Thymus (tissue), 11 donors: ENCODE measurements at regions not wholly inside any gene's neighbourhood (a gene's known extent, or its start where the extent isn't known, plus 50 kb on each side); places are given as distances from the start of the nearest gene placed in this dataset.

Source experiments
- DNase-seq, 9 donors: peaks; one replicate each; pipeline ENCODE4 v3.0.0-alpha.2; 2013; ENCODE audit warnings: low spot score in 9 of 9, low read depth in 6 of 9, missing footprints in 1 of 9
- H3K27ac ChIP-seq, 2 donors: one replicate each; pipeline ENCODE4 v1.5.1; 2013; ENCODE audit warnings: control low read depth in 1 of 2, low read depth in 1 of 2, low read length in 1 of 2, mild to moderate bottlenecking in 1 of 2, moderate library complexity in 1 of 2
- H3K27me3 ChIP-seq, 2 donors: one replicate each; pipeline ENCODE4 v1.5.1; 2013; ENCODE audit warnings: low read length in 1 of 2; ENCODE audit not compliant: control insufficient read depth in 2 of 2, insufficient read depth in 1 of 2
- H3K36me3 ChIP-seq, 2 donors: one replicate each; pipeline ENCODE4 v1.5.1; 2013; ENCODE audit warnings: low read length in 1 of 2, mild to moderate bottlenecking in 1 of 2, moderate library complexity in 1 of 2; ENCODE audit not compliant: control insufficient read depth in 2 of 2, insufficient read depth in 2 of 2
- H3K4me1 ChIP-seq, 2 donors: one replicate each; pipeline ENCODE4 v1.5.1; 2013; ENCODE audit warnings: low read length in 2 of 2; ENCODE audit not compliant: control insufficient read depth in 2 of 2, insufficient read depth in 2 of 2
- H3K4me3 ChIP-seq, 2 donors: one replicate each; pipeline ENCODE4 v1.5.1; 2013; ENCODE audit warnings: low read length in 2 of 2, control low read depth in 1 of 2, mild to moderate bottlenecking in 1 of 2
- H3K9me3 ChIP-seq, 2 donors: one replicate each; pipeline ENCODE4 v1.5.1; 2013; ENCODE audit warnings: low read length in 1 of 2, mild to moderate bottlenecking in 1 of 2; ENCODE audit not compliant: control insufficient read depth in 2 of 2, insufficient read depth in 1 of 2
- WGBS: extraction: QIAGEN DNeasy Blood & Tissue Kit; methylation state at CpG from one replicate; pipeline ENCODE4 v1.1.7; 2013; 5-methylcytosine and 5-hydroxymethylcytosine counted together
- donor health status: healthy.

DNA sequence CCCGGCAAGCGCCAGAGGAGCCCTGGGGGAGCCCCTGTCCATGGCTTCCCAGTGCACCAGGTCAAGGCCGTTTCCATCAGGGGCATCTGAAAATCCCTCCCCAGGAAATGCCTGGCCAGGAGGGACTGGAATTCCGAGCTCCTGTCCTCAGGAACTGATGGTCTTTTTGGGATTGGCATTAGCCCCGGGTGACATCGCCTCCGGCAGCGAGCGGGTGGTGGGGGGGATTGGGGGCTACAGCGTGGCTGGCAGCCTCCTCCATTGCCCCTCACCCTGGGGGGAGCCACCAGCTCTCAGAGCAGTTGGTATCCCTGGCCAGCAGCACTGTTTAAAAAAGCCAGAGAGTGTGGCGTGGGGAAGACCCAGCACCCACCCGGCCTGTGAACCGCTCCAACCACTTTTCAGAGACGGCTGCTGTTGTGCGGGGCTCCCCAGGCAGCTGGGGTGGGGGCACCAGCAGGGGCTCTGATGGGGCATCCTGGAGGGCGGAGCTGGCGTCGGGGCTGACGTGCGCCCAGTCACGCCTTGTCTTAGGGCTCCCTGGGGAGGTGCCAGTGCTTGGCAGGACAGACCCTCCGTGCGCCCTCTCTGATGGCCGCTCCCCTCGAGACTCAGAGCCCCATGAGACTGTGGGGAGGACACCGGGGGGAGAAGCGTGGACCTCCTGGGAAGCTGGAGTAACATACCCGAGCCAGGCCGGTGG is 62.9 kb upstream of the TTC34 start:
- no peaks in the 10 kb centered on the region for H3K4me1 ChIP-seq
- DNase-seq = no peak
- peaks cover 0 to 6% of the 10 kb centered on the region in 2 donors for H3K27me3 ChIP-seq
- no peak overlapping the region for H3K27ac ChIP-seq
- no peak overlapping the region for H3K4me3 ChIP-seq
- peaks cover 0 to 6% of the 10 kb centered on the region in 2 donors for H3K9me3 ChIP-seq
- H3K36me3 ChIP-seq = no peaks in the 10 kb centered on the region
- 80% methylated on average over 29 of the region's 29 CpGs for WGBS

DNA sequence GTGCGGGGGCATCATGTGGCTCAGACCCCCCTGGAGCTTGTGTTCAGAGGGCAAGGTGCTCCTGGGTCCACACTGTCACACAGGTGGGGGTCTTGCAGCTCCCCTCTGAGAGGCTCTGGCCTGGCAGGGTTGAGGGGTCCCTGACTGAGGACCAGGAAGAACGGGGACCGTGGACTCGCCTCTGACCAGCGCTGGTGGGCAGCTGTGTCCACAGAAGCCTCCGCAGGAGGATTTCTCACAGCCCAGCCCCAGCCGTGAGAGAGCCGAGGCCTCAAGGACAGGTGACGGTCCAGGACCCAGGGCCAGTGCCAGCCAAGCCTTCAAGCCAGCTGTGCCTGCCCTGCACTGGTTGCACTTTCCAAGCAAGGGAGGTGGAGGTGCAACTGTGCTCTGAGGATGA is 63.5 kb upstream of the TTC34 start:
- Histone ChIP-seq H3K27me3 (peaks cover 0 to 6% of the 10 kb centered on the region in 2 donors), H3K4me3 (no peak overlapping the region), H3K4me1 (no peaks in the 10 kb centered on the region), H3K36me3 (no peaks in the 10 kb centered on the region), H3K27ac (no peak overlapping the region), H3K9me3 (no peaks in the 10 kb centered on the region)
- WGBS = 97% methylated on average over 9 of the region's 9 CpGs
- DNase-seq = no peak

DNA sequence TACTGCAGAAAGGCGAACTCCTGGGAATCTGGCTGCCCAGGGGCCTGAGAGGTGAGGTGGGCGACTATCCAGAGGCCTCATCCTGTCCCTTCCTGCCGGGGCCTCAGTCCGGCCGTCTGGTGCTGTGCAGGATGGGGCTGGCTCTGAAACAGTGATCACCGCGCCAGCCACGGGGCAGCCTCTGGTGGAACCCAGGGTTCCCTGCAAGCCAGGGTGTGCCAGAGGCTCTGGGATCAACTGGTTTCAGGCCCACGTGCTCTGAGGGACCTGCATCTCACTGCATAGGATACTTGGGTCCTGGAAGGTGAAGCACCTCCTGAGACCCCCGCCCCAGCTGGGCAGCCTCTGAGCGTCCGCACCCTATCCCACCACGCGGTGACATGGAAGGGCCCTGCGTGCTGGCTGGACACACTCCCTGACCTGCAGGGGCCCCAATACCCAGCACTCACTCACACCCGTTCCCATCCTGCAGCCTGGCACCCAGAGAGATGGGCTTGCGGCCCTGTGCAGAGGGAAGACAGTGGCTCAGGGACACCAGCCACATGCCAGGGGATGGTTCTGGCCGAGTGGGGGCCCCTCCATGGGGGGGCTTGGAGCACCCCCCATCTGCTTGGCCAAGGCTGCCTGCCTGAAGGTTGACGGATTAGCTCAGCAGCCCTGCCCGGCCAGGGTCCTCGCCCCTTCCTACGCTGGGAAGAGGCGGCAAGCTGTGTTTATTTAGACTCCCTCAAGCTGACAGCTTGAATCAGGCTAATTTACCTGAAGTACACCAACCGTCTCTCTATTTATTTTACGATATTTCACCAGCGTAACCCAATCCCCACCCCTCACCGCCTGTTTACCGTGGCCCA is 64.3 kb upstream of the TTC34 start:
- H3K27me3 ChIP-seq = peaks cover 0 to 6% of the 10 kb centered on the region in 2 donors
- H3K4me1 ChIP-seq = no peaks in the 10 kb centered on the region
- H3K27ac ChIP-seq = no peak overlapping the region
- H3K4me3 ChIP-seq = no peak overlapping the region
- no peak for DNase-seq
- peaks cover 0 to 7% of the 10 kb centered on the region in 2 donors for H3K9me3 ChIP-seq
- WGBS = 92% methylated on average over 28 of the region's 28 CpGs
- H3K36me3 ChIP-seq = no peaks in the 10 kb centered on the region

DNA sequence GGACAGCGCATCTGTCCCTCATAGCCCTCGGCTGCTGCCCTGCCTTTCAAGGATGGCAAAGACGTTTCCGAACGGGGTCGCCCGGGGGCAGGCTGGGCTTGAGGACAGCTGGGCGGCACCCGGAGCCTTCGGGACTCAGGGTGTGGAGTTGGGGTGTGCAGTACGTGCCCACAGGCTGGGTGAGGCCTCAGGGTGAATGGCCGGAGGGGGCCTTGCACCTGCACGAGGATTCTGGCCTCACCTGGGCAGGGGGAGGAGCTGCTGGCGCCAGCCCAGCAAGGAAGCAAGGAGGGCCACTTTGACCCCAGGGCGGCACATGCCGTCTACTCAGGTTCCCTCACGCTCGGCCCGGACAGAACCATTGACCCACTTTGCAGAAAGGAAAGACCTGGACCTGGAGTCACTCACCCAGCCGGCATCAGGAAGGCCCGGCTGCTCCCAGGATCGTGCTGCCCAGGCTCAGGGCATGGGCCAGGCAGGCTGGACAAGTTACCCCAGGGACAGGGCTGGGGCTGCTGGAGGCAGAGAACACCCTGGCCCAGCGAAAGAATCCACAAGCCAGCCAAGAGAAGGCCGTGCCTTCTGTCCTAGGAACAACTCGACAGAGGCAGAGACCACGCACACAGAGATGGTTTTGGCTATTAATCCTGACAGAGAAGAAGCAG is 65.1 kb upstream of the TTC34 start:
- H3K9me3 ChIP-seq = peaks cover 0 to 15% of the 10 kb centered on the region in 2 donors
- no peaks in the 10 kb centered on the region for H3K36me3 ChIP-seq
- H3K4me1 ChIP-seq = no peaks in the 10 kb centered on the region
- H3K4me3 ChIP-seq = no peak overlapping the region
- 94% methylated on average over 26 of the region's 26 CpGs for WGBS
- no peak for DNase-seq
- H3K27ac ChIP-seq = no peak overlapping the region
- H3K27me3 ChIP-seq = peaks cover 0 to 6% of the 10 kb centered on the region in 2 donors

DNA sequence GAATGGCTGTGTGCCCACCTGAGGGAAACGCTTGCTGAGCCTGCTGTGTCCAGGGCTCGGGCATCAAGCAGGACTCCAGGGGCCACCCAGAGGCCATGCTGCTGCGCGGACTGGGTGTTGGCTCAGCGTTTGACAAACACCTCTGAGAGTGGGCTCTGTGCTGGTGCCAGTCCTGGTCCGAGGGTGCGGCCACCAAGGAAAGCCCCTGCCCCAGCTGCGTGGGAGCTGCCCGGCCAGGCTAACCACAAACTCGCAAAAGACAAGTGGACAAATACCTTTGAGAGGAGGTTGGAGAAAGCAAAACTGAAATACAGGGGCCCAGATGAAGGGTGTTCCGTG is 65.6 kb upstream of the TTC34 start:
- no peak overlapping the region for H3K4me3 ChIP-seq
- H3K27ac ChIP-seq = no peak overlapping the region
- H3K36me3 ChIP-seq = no peaks in the 10 kb centered on the region
- H3K4me1 ChIP-seq = no peaks in the 10 kb centered on the region
- H3K9me3 ChIP-seq = peaks cover 0 to 20% of the 10 kb centered on the region in 2 donors
- DNase-seq = no peak
- peaks cover 0 to 6% of the 10 kb centered on the region in 2 donors for H3K27me3 ChIP-seq
- WGBS = 93% methylated on average over 11 of the region's 11 CpGs

DNA sequence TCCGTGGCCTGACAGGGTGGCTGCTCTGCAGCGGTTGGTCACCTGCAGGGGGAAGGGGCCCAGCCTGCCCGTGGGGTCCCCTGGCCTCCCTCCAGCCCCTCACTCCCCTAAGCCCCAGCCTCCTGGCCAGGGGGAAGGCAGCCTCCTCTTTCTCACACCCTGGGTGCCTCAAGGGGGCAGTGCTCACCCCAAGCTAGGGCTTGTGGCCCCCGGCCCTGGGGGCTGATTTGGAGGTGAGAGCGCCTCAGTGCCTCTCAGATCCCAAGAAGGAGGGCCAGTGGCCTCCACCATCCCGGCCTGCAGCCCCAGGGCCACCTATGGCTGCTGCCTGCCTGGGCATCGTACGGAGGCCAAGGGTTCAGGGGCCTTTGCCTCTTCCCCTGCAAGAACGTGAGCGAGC is 66.4 kb upstream of the TTC34 start:
- 81% methylated on average over 10 of the region's 10 CpGs for WGBS
- H3K4me3 ChIP-seq = no peak overlapping the region
- H3K27me3 ChIP-seq = peaks cover 0 to 6% of the 10 kb centered on the region in 2 donors
- H3K27ac ChIP-seq = no peak overlapping the region
- peaks cover 0 to 24% of the 10 kb centered on the region in 2 donors for H3K9me3 ChIP-seq
- no peaks in the 10 kb centered on the region for H3K4me1 ChIP-seq
- DNase-seq = no peak
- H3K36me3 ChIP-seq = no peaks in the 10 kb centered on the region

DNA sequence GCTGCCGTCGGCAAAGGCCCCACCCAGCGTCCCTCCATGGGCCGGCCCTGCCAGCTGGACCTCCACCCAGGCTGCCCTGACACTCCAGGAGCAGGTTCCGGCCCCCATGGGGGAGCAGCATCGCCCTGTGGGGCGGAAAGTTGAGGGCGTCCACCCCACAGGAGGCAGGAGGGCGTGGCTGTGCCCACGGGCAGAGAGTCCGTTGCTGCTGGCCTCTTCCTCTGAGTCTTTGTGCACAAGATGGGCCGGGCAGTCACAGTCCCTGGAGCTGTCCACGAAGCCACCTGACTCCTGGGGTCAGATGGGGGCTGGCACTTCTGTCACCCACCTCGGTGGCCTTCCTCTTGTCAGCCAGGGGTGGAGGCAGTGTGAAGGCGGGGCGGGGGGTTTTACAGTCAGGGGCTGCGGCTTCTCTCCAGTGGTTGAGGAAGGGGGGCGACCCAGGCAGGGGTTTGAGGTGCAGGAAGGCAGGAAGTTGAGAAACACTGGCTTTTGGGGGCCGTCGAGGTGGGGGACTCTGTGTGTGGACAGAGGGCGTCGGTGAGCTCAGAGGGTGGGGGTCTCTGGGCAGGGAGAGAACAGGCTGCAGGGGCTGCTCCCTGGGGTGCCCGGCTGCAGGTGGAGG is 67.2 kb upstream of the TTC34 start:
- WGBS = 53% methylated on average over 23 of the region's 23 CpGs

DNA sequence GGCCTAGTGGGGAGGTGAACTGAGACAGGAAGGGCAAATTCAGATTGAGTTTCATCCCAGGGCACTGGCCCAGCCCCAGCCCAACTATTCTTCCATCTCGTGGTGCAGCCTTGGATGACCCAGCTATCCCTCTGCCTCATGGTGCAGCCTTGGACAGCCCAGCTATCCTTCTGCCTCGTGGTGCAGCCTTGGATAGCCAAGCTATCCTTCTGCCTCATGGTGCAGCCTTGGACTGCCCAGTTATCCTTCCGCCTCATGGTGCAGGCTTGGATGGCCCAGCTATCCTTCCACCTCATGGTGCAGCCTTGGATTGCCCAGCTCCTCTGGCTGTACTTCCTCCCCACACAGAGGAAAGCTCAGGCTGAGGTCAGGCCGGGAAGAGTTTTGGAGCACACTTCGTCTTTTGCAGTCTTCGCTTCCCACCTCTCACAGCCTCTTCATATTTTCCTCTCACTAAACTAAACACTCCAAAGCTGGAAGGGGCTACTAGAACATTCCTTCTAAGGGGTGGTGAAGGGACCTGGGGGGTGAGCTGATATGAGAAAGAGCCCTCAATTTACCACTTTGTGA is 69.8 kb upstream of the TTC34 start:
- Histone ChIP-seq H3K9me3 (peaks cover 0 to 24% of the 10 kb centered on the region in 2 donors), H3K27me3 (no peaks in the 10 kb centered on the region), H3K4me1 (no peaks in the 10 kb centered on the region), H3K27ac (no peak overlapping the region), H3K36me3 (no peaks in the 10 kb centered on the region), H3K4me3 (no peak overlapping the region)
- WGBS = 92% methylated on average over 6 of the region's 6 CpGs
- no peak for DNase-seq

More for the DNA sequence above, 67.2 kb upstream of the TTC34 start:
- Histone ChIP-seq H3K4me3 (no peak overlapping the region), H3K36me3 (no peaks in the 10 kb centered on the region), H3K9me3 (peaks cover 0 to 24% of the 10 kb centered on the region in 2 donors), H3K27me3 (peaks cover 0 to 3% of the 10 kb centered on the region in 2 donors), H3K27ac (no peak overlapping the region), H3K4me1 (no peaks in the 10 kb centered on the region)
- DNase-seq = no peak
